ENCODE measurements at regions not wholly inside any gene's neighbourhood (a gene's known extent, or its start where the extent isn't known, plus 50 kb on each side); places are given as distances from the start of the nearest gene placed in this dataset.

- H3K4me3 ChIP-seq = no peak overlapping the region
- H3K36me3 ChIP-seq (ENCODE audit: insufficient read depth, low read length) = no peaks in the 10 kb centered on the region
- no peak overlapping the region for H3K9ac ChIP-seq (ENCODE audit: insufficient read length)
- no peaks in the 10 kb centered on the region for H3K9me3 ChIP-seq (ENCODE audit: low read depth, low read length)
- no peak overlapping the region for H3K27ac ChIP-seq
- no peak for DNase-seq (ENCODE audit: low read depth, low spot score)
- no peak for TF ChIP-seq EZH2 (IDR thresholded peaks at IDR 0.05)
- TF ChIP-seq FOXP2 (optimal IDR thresholded peaks at IDR 0.05; ENCODE audit: control extremely low read depth, extremely low read length, insufficient read depth) = no peak
- TF ChIP-seq POLR2AphosphoS5 (IDR thresholded peaks at IDR 0.05; ENCODE audit: borderline replicate concordance, low read depth, low read length) = no peak
Observed at GRCh38 chr7:119335405-119335804, 937.6 kb upstream of the KCND2 start.

GRCh38 chr7:119341822-119342221 lies 931.2 kb upstream of the KCND2 start:
- Histone ChIP-seq H3K9me3 (ENCODE audit: low read depth, low read length) (no peaks in the 10 kb centered on the region), H3K9ac (ENCODE audit: insufficient read length) (no peak overlapping the region), H3K4me3 (no peak overlapping the region), H3K36me3 (ENCODE audit: insufficient read depth, low read length) (no peaks in the 10 kb centered on the region), H3K27ac (no peak overlapping the region)
- DNase-seq (ENCODE audit: low read depth, low spot score) = no peak
- TF ChIP-seq EZH2 (IDR thresholded peaks at IDR 0.05) = no peak
- no peak for TF ChIP-seq FOXP2 (optimal IDR thresholded peaks at IDR 0.05; ENCODE audit: control extremely low read depth, extremely low read length, insufficient read depth)
- TF ChIP-seq POLR2AphosphoS5 (IDR thresholded peaks at IDR 0.05; ENCODE audit: borderline replicate concordance, low read depth, low read length) = no peak

- no peak overlapping the region for H3K27ac ChIP-seq
- H3K36me3 ChIP-seq (ENCODE audit: insufficient read depth, low read length) = no peaks in the 10 kb centered on the region
- no peak for TF ChIP-seq FOXP2 (optimal IDR thresholded peaks at IDR 0.05; ENCODE audit: control extremely low read depth, extremely low read length, insufficient read depth)
- no peak for TF ChIP-seq POLR2AphosphoS5 (IDR thresholded peaks at IDR 0.05; ENCODE audit: borderline replicate concordance, low read depth, low read length)
- TF ChIP-seq EZH2 (IDR thresholded peaks at IDR 0.05) = no peak
- H3K4me3 ChIP-seq = no peak overlapping the region
- H3K9me3 ChIP-seq (ENCODE audit: low read depth, low read length) = no peaks in the 10 kb centered on the region
- no peak for DNase-seq (ENCODE audit: low read depth, low spot score)
- no peak overlapping the region for H3K9ac ChIP-seq (ENCODE audit: insufficient read length)
Observed at GRCh38 chr7:119343289-119343688, 929.7 kb upstream of the KCND2 start.

- no peaks in the 10 kb centered on the region for H3K36me3 ChIP-seq (ENCODE audit: insufficient read depth, low read length)
- no peak overlapping the region for H3K4me3 ChIP-seq
- TF ChIP-seq FOXP2 (optimal IDR thresholded peaks at IDR 0.05; ENCODE audit: control extremely low read depth, extremely low read length, insufficient read depth) = no peak
- DNase-seq (ENCODE audit: low read depth, low spot score) = no peak
- H3K27ac ChIP-seq = no peak overlapping the region
- no peak overlapping the region for H3K9ac ChIP-seq (ENCODE audit: insufficient read length)
- H3K9me3 ChIP-seq (ENCODE audit: low read depth, low read length) = no peaks in the 10 kb centered on the region
Observed at GRCh38 chr7:119344466-119344865, 928.5 kb upstream of the KCND2 start.

GRCh38 chr7:119348491-119348890 lies 924.5 kb upstream of the KCND2 start:
- Histone ChIP-seq H3K36me3 (ENCODE audit: insufficient read depth, low read length) (no peaks in the 10 kb centered on the region), H3K9me3 (ENCODE audit: low read depth, low read length) (no peaks in the 10 kb centered on the region), H3K4me3 (no peak overlapping the region), H3K9ac (ENCODE audit: insufficient read length) (no peak overlapping the region), H3K27ac (no peak overlapping the region)
- no peak for TF ChIP-seq EZH2 (IDR thresholded peaks at IDR 0.05)
- TF ChIP-seq POLR2AphosphoS5 (IDR thresholded peaks at IDR 0.05; ENCODE audit: borderline replicate concordance, low read depth, low read length) = no peak
- TF ChIP-seq FOXP2 (optimal IDR thresholded peaks at IDR 0.05; ENCODE audit: control extremely low read depth, extremely low read length, insufficient read depth) = no peak
- no peak for DNase-seq (ENCODE audit: low read depth, low spot score)

- Histone ChIP-seq H3K4me3 (no peak overlapping the region), H3K9me3 (ENCODE audit: low read depth, low read length) (no peaks in the 10 kb centered on the region), H3K9ac (ENCODE audit: insufficient read length) (no peak overlapping the region), H3K36me3 (ENCODE audit: insufficient read depth, low read length) (no peaks in the 10 kb centered on the region), H3K27ac (no peak overlapping the region)
- no peak for TF ChIP-seq EZH2 (IDR thresholded peaks at IDR 0.05)
- TF ChIP-seq FOXP2 (optimal IDR thresholded peaks at IDR 0.05; ENCODE audit: control extremely low read depth, extremely low read length, insufficient read depth) = no peak
- DNase-seq (ENCODE audit: low read depth, low spot score) = no peak
Observed at GRCh38 chr7:119350334-119350733, 922.6 kb upstream of the KCND2 start.

- TF ChIP-seq POLR2AphosphoS5 (IDR thresholded peaks at IDR 0.05; ENCODE audit: borderline replicate concordance, low read depth, low read length) (no peak), EZH2 (IDR thresholded peaks at IDR 0.05) (no peak), FOXP2 (optimal IDR thresholded peaks at IDR 0.05; ENCODE audit: control extremely low read depth, extremely low read length, insufficient read depth) (no peak)
- Histone ChIP-seq H3K27ac (no peak overlapping the region), H3K4me3 (no peak overlapping the region), H3K9me3 (ENCODE audit: low read depth, low read length) (no peaks in the 10 kb centered on the region), H3K9ac (ENCODE audit: insufficient read length) (no peak overlapping the region), H3K36me3 (ENCODE audit: insufficient read depth, low read length) (no peaks in the 10 kb centered on the region)
- DNase-seq (ENCODE audit: low read depth, low spot score) = no peak
Observed at GRCh38 chr7:119351320-119351719, 921.7 kb upstream of the KCND2 start.

GRCh38 chr7:119374436-119374835 lies 898.5 kb upstream of the KCND2 start:
- Histone ChIP-seq H3K27ac (no peak overlapping the region), H3K4me3 (no peak overlapping the region), H3K9me3 (ENCODE audit: low read depth, low read length) (no peaks in the 10 kb centered on the region), H3K9ac (ENCODE audit: insufficient read length) (no peak overlapping the region), H3K36me3 (ENCODE audit: insufficient read depth, low read length) (no peaks in the 10 kb centered on the region)
- DNase-seq (ENCODE audit: low read depth, low spot score) = no peak
- TF ChIP-seq POLR2AphosphoS5 (IDR thresholded peaks at IDR 0.05; ENCODE audit: borderline replicate concordance, low read depth, low read length) = no peak
- no peak for TF ChIP-seq FOXP2 (optimal IDR thresholded peaks at IDR 0.05; ENCODE audit: control extremely low read depth, extremely low read length, insufficient read depth)
- no peak for TF ChIP-seq EZH2 (IDR thresholded peaks at IDR 0.05)

- TF ChIP-seq FOXP2 (optimal IDR thresholded peaks at IDR 0.05; ENCODE audit: control extremely low read depth, extremely low read length, insufficient read depth) (no peak), EZH2 (IDR thresholded peaks at IDR 0.05) (no peak), POLR2AphosphoS5 (IDR thresholded peaks at IDR 0.05; ENCODE audit: borderline replicate concordance, low read depth, low read length) (no peak)
- Histone ChIP-seq H3K9me3 (ENCODE audit: low read depth, low read length) (no peaks in the 10 kb centered on the region), H3K27ac (no peak overlapping the region), H3K36me3 (ENCODE audit: insufficient read depth, low read length) (no peaks in the 10 kb centered on the region), H3K9ac (ENCODE audit: insufficient read length) (no peak overlapping the region), H3K4me3 (no peak overlapping the region)
- no peak for DNase-seq (ENCODE audit: low read depth, low spot score)
Observed at GRCh38 chr7:119377861-119378260, 895.1 kb upstream of the KCND2 start.
